ENCODE measurements at regions not wholly inside any gene's neighbourhood (a gene's known extent, or its start where the extent isn't known, plus 50 kb on each side); places are given as distances from the start of the nearest gene placed in this dataset.

DNA sequence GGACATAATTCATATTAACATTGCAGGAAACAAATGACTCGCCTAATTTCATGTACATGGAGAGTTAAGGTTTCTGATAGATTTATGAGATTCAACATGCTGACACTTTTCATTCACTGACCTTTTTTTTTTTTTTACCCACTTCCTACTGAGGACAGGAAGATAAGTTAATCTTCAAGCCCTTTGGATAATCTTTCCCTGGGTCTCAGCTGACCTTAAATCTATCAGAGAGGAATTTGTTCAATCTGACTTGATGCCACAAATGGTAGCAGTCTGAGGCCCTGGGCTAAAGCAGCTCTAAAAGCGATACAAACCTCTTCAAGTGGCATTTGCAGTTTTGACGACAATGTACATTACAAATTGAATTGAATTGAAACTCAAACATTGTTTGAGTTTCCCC, 493.3 kb upstream of the SORCS1 start:
- TF ChIP-seq, protein P1, sequence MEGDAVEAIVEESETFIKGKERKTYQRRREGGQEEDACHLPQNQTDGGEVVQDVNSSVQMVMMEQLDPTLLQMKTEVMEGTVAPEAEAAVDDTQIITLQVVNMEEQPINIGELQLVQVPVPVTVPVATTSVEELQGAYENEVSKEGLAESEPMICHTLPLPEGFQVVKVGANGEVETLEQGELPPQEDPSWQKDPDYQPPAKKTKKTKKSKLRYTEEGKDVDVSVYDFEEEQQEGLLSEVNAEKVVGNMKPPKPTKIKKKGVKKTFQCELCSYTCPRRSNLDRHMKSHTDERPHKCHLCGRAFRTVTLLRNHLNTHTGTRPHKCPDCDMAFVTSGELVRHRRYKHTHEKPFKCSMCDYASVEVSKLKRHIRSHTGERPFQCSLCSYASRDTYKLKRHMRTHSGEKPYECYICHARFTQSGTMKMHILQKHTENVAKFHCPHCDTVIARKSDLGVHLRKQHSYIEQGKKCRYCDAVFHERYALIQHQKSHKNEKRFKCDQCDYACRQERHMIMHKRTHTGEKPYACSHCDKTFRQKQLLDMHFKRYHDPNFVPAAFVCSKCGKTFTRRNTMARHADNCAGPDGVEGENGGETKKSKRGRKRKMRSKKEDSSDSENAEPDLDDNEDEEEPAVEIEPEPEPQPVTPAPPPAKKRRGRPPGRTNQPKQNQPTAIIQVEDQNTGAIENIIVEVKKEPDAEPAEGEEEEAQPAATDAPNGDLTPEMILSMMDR (conservative IDR thresholded peaks at IDR 0.05): no peak
- H3K27me3 ChIP-seq (ENCODE audit: insufficient read depth, low read length): no peaks in the 10 kb centered on the region
- H3K9me3 Mint-ChIP-seq: peaks cover 0 to 13% of the 10 kb centered on the region in 2 experiments; a peak in 3 of 5 replicates

More for the DNA sequence above, 493.3 kb upstream of the SORCS1 start:
- no peaks in the 10 kb centered on the region; the same call in 1 of the 2 replicates for H3K4me1 ChIP-seq (ENCODE audit: insufficient read depth, low read length)
- no peak overlapping the region for H2BK5ac ChIP-seq (ENCODE audit: insufficient read length, low read length)
- no peak overlapping the region for H3K56ac ChIP-seq (ENCODE audit: insufficient read length, low read depth, low read length)
- H2AK5ac ChIP-seq (ENCODE audit: insufficient read length, low read length): no peak overlapping the region
- peaks cover 3 to 11% (median 6%) of the 10 kb centered on the region in 3 experiments; a peak in 2 of 7 replicates for H3K36me3 Mint-ChIP-seq (ENCODE audit: insufficient read depth in 1 of 3, low read depth in 3 of 3)
- H4K8ac ChIP-seq (replicated peaks; ENCODE audit: insufficient read length, low read depth, low read length): no peak overlapping the region
- H2BK120ac ChIP-seq (ENCODE audit: low read depth, low read length, poor library complexity, severe bottlenecking): no peak overlapping the region
- H3K79me2 ChIP-seq (ENCODE audit: insufficient read depth, low read length): no peaks in the 10 kb centered on the region
- H4K20me1 ChIP-seq (ENCODE audit: control insufficient read depth, insufficient read depth, insufficient read length): no peaks in the 10 kb centered on the region
- WGBS (ENCODE audit: extremely low coverage, insufficient read length, low lambda C conversion rate): no CpG with 5 or more reads among the region's 3 CpGs
- H3K27me3 Mint-ChIP-seq (ENCODE audit: low read depth): peaks cover 2% of the 10 kb centered on the region; the same call in 1 of the 2 replicates
- no peak overlapping the region for H3K27ac Mint-ChIP-seq
- no peaks in the 10 kb centered on the region for H3K9me3 ChIP-seq (ENCODE audit: control insufficient read depth, low read depth, low read length)
- peaks cover 3% of the 10 kb centered on the region in 2 experiments; a peak in 2 of 4 replicates for H3K4me1 Mint-ChIP-seq
- no peak overlapping the region for H3K18ac ChIP-seq (ENCODE audit: insufficient read length, low read depth, low read length)
- no peak overlapping the region for H3K9ac ChIP-seq (ENCODE audit: extremely low read depth, insufficient read length, low read length)
- DNase-seq: no peak
- H2BK12ac ChIP-seq (ENCODE audit: insufficient read length, low read depth, low read length): no peak overlapping the region
- no peak overlapping the region for H3K4me2 ChIP-seq (ENCODE audit: insufficient read depth, insufficient read length, low read length)
- no peak overlapping the region for H3K4me3 Mint-ChIP-seq
- H3K4ac ChIP-seq (ENCODE audit: low read depth, low read length): no peak overlapping the region
- no peak overlapping the region for H3K23ac ChIP-seq (ENCODE audit: insufficient read length, low read depth, low read length)
- H3T11ph ChIP-seq (ENCODE audit: low read length): no peak overlapping the region
- H2BK15ac ChIP-seq (ENCODE audit: low read depth, low read length): no peak overlapping the region
- no peak overlapping the region for H3K27ac ChIP-seq (ENCODE audit: insufficient read length, low read depth, low read length)
- no peaks in the 10 kb centered on the region for H3K79me1 ChIP-seq (ENCODE audit: insufficient read depth, low read depth, low read length, poor library complexity, severe bottlenecking)
- H4K5ac ChIP-seq (ENCODE audit: insufficient read length, low read depth, low read length): no peak overlapping the region
- H3K23me2 ChIP-seq (ENCODE audit: insufficient read length, low read depth, low read length, poor library complexity, severe bottlenecking): no peaks in the 10 kb centered on the region
- no peak overlapping the region for H2AFZ ChIP-seq (ENCODE audit: low read length)
- no peak overlapping the region for H3K14ac ChIP-seq (ENCODE audit: insufficient read depth, low read length)
- no peak overlapping the region for H2BK20ac ChIP-seq (ENCODE audit: low read depth, low read length, poor library complexity, severe bottlenecking)
- no peak overlapping the region for H4K91ac ChIP-seq (ENCODE audit: insufficient read length, low read depth, low read length)

Data from H9 (cell line).